ENCODE measurements at regions not wholly inside any gene's neighbourhood (a gene's known extent, or its start where the extent isn't known, plus 50 kb on each side); places are given as distances from the start of the nearest gene placed in this dataset.
"Not testable (repeated sequence)": the region's sequence is repeated elsewhere in the genome, so short reads cannot be mapped to it uniquely, and the experiment has no call there.

DNA sequence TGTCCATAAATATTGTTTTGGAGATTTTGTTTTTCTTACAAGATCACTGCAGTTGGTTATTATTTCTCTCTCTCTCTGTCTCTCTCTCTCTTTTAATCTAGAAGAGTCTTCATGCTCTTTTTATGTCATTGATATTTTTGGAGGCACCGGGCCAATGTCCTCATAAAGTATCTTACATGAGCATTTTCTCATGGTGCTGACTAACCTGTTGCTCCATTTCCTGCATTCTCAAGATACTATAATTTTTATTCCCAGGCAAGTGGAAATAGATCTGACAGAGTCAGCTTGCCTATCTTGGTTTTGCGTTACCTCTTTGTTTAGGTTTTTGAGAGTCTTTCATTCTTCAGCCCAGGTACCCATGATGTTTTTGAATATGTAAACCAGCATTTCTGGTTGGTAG, 938.8 kb upstream of the FBXO33 start:
- DNase-seq: no peak

DNA sequence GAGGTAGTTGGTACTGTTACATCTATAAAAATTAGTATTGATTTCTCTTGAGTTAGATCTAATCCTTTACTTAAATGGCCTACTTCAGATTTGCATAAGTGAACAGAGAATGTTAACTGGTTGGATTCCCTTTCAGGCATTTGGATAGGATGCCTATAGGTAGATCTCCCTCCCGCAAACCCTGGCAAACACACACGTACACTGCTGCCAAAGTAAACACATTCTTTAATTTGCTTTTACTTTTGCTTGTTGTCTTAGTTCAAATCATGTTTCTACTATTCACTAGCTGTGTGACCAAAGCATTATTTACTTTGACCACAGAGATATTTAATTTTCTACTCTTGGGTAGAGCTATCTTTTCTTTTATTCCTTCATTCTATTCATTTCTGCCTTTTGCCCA, 936.1 kb upstream of the FBXO33 start:
- DNase-seq: no peak

DNA sequence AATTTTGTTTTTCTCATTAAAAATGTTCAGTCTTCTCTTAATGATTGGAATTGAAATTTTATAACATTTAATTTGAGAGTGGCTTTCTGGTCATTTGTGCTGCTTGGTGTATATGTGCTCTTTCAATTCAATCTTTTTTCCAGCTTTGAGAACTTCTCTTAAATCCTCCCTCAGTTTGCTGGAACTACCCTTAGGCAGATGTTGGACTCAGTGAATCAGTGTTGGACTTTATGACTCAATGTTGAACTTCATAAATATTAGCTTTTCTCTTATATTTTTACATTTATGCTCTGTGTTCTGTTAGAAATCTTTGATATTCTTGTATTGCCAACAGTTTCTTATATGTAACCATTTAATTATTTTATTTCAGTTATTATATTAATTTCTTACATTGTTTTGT, 935.5 kb upstream of the FBXO33 start:
- DNase-seq: no peak

DNA sequence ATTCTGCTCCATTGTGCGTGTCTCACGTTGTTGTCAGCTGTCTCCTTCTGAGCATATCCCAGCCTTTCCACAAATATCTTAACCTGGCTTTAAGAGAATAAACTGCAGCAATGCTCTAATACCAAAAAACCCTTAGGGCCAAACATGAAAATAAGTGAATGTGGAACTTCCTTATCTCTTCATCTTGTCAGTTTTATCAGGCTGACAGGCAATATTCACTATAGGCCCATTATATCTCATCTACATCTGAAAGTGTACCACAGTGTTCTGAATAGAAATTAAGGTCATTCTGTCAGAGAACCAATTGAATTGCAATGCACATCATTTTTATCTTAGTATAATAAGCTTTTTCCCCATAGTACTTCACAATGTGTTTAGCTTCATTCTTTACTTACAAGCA, 933.1 kb upstream of the FBXO33 start:
- no peak for DNase-seq

DNA sequence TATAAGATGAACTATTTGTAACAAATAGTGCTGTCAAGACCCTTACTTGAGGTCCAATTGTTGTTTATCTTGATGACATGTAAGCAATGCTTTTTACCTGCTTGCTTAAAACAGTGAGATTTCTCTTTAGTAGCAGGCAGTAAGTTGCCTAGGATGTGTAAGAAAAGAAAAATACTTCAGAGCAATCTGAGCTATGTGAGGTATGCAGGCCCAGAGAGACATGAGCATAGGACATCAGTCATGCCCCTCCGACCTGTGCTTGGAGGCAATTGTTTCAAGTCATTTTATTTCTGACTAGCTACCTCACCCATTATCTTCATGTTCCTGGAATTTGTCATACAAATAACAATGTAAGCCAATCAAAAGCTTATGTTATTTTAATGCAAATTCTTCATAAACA, 930.6 kb upstream of the FBXO33 start:
- no peak for DNase-seq

DNA sequence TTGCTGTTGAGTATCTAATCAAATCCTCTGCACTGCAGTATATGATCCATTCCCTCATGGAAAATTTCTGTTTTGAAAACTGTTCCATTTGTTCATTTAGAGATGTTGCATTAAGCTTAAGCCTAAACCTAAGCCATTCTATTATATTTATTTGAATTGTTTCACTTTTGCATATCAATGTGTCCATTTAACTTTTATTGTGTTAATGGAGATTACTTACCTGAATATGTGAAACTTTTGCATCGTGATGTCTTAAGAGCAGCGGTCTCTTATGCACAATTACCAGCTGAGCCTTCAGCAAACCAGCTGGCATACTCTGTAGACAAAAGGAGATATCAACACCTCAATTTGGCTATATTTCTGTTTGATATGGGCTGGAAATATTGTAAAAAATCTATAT, 922.5 kb upstream of the FBXO33 start:
- DNase-seq: no peak

DNA sequence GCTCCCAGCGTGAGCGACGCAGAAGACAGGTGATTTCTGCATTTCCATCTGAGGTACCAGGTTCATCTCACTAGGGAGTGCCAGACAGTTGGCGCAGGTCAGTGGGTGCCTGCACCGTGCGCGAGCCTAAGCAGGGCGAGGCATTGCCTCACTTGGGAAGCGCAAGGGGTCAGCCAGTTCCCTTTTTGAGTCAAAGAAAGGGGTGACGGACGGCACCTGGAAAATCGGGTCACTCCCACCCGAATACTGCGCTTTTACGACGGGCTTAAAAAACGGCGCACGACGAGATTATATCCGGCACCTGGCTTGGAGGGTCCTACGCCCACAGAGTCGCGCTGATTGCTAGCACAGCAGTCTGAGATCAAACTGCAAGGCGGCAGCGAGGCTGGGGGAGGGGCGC, 915.9 kb upstream of the FBXO33 start:
- DNase-seq: not testable (repeated sequence)

DNA sequence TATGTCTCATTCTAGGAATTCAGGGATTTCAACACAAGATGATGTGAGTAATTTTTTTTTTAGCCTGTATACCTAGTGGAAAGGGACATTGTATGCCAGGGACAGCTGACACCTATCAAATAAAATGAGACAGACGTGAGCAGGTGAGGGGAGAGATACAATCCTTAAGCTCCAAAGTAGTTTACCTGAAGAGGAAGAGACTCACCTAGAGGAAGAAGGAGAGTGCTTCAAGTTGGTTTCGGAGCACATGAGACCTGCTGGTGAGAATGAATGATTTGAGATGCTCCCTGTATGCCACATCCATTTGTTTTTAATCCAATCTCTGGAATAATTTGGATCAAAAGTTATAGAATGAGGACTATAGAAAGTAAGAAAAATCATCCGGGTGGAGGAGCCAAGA, 915.4 kb upstream of the FBXO33 start:
- DNase-seq: no peak

DNA sequence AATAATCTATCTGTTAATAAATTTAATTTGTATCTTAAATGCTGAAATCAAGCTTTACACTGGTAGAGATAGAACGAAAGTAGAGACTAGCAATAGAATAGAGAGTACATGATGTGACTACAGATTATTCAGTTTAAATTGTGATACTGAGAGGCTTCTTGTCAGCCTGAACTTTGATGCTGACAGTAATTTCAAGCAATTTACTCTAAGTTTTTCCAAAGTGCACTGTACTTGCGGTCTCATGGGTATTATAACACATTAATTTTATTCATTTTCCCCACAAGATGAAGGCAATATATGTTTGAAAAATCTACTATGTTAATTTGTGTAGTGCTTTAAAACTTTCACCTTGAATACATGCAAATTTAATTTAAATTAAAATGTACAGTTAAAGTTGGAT, 914.0 kb upstream of the FBXO33 start:
- no peak for DNase-seq

DNA sequence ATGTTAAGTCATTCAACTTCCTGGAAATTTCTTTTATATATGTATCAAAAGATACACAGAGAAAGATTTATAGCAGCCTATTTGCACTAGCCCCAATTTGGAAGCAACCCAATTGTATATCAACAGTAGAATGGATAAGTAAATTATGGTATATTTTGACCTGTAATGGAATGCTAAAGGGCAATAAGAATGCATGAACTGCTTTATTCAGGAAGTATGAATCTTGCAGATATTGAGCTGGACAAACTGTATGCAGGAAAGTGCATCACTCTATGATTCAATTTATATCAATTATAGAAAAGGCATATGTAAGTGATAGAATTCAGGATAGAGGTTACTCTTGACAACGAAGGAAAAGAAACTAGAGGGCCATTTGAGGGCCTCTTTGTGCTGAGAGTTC, 913.1 kb upstream of the FBXO33 start:
- no peak for DNase-seq

DNA sequence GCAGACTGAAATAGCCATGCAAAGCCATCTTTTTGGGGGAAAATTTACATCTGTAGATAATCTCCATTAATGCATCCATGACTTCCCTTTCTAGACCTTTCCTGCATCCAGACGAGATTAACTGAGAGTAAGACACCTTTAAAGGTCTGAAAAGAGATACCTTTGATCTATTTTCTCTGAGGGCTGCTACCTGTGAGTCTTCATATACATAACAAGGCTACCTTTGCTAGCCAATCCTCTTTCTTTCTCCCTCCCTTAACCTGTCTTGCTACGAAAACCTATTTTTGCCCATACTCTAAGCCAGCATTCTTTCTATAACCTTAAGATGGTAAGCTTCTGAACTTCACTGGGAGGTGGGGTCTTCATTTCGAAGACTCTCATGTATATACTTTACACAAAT, 908.5 kb upstream of the FBXO33 start:
- no peak for DNase-seq

DNA sequence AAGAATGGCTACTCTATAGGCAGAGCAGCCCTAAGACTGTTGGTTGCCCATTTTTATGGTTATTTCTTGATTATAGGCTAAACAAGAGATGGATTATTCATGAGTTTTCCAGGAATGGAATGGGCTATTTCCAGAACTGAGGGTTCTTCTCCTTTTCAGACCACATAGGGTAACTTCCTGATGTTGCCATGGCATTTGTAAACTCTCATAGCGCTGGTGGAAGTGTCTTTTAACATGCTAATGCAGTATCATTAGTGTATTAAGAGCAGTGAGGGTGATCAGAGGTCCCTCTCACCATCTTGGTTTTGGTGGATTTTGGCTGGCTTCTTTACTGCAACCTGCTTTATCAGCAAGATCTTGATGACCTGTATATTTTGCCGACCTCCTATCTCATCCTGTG, 904.6 kb upstream of the FBXO33 start:
- no peak for DNase-seq

DNA sequence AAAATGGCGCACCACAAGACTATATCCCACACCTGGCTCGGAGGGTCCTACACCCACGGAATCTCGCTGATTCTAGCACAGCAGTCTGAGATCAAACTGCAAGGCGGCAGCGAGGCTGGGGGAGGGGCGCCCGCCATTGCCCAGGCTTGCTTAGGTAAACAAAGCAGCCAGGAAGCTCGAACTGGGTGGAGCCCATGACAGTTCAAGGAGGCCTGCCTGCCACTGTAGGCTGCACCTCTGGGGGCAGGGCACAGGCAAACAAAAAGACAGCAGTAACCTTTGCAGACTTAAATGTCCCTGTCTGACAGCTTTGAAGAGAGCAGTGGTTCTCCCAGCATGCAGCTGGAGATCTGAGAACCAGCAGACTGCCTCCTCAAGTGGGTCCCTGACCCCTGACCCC, 894.3 kb upstream of the FBXO33 start:
- DNase-seq: not testable (repeated sequence)

DNA sequence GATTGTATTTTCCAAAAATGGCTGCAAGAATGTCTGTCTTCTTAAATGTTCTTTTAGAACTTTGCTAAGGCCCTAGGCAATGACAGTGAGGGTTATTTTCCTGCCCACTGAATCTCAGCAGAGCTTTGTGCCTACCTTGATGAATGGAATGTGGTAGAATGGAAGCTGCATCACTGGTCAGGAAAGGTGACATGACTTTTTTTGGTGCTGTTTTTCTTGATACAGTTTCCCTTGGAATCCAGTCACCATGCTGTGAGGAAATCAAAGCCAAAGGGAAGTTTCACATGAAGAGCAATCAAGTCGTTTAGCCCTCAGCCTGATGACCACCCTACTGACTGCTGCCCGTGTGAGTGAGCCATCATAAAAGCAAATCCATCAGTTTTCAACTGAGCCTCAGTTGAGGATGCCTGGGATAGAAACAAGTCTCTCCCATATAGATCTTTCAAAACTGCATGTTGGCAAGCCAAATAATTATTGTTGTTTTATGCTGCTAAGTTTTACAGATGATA, 886.0 kb upstream of the FBXO33 start:
- no peak for DNase-seq

DNA sequence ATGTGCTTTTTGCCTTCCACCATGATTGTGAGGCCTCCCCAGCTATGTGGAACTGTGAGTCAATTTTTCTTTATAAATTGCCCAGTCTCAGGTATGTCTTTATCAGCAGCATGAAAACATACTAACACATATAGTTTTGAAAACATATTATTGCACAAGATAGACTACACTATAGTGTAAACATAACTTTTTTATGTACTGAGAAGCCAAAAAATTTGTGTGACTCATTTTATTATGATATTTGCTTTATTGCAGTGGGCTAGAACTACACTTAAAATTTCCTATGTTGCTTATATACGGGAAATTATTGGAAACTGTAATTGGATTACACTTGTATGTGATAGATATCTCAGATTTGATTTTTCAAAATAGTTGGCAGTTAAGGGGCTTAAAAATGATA, 885.5 kb upstream of the FBXO33 start:
- no peak for DNase-seq

DNA sequence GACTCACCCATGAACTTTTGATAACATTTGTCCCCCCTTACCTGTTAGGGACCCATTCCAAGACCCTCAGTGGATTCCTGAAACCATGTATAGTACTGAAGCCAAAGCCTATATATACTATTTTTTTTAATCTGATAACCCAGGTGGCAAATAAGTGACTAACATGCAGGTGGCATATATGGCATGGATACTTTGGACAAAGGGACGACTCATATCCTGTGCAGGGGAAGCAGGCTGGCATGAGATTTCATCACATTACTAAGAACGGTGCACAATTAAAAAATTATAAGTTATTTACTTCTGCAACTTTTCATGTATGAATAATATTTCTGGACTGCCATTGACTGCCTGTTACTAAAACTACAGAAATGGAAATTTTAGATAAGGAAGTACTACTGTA, 880.1 kb upstream of the FBXO33 start:
- DNase-seq: no peak

DNA sequence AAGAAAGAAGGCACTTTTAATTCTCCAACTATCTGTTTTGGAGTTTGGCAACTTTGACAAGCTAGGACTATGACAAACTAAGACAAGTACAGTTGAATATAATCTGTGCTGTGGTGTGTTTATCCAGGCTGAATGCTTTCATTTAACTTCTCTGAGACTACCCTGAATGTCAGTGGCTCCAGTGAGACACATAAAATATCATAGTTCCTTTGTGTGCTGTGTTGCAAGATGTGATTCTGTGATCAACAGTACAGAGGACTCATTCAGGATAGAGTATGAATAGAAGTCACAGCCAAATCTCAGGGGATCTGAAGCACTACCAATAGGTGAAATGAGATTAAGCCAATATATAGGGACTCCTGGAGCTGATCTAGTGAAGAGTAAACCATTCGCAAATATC, 876.9 kb upstream of the FBXO33 start:
- DNase-seq: no peak

DNA sequence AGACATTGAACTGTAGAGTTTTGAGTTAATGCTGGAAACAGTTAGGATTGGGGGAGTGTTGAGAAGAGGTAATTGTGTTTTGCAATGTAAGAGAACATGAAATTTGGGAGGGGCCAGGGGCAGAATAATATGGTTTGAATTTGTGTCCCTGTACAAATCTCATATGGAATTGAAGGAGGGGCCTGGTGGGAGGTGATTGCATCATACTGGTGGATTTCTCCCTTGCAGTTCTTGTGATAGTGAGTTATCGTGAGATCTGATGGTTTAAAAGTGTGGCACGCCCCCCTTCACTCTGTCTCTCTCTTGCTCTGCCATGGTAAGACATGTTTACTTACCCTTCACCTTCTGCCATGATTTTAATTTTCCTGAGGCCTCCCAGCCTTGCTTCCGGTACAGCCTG, 876.0 kb upstream of the FBXO33 start:
- no peak for DNase-seq

DNA sequence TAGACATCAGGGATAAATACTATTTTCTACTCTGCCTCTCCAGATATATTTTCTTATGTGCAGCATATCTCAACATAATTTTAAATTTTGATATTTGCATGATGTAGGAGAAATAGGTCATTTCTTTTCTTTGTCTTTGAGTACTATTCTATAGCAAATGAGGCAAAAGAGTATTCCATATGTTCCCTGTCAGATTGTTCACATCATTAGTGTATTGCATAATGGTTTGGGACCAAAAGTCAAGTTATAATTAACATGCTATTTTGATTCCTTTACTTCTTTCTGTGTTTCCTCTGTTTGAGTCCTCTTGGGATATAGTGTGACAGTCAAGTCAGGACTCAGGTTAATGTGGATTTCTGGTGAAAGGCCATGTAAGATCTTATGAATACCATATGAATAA, 864.6 kb upstream of the FBXO33 start:
- no peak for DNase-seq

DNA sequence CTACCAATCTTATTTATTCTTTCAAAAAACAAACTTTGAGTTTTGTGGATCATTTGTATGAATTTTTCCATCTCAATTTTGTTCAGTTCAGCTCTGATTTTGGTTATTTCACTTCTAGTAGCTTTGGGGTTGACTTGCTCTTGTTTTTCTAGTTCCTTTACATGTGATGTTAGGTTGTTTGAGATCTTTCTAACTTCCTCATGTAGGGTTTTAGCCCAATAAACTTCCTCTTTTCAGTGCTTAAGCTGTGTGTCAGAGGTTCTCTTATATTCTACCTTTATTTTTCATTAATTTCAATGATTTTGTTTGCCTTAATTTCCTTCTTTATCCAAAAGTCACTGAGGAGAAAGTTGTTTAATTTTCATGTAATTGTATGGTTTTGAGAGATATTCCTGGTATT, 860.4 kb upstream of the FBXO33 start:
- no peak for DNase-seq

DNA sequence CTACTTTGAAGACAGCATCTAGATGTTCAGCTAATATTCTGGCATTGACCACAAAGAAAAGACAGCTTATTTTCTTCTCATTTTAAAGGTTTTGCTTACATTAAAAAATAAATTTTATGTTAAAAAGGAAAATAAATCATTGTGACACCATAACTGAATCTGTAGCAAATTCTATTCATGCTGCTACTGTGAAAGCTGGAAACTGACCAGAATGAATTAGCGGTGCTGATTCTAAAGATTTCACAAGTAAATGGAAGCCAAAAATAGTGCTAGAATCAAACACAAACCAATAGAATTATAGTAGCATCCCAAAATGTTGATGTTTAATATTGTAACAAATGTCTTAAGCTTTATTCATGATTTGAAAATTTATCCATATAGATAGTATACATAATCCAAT, 850.0 kb upstream of the FBXO33 start:
- no peak for DNase-seq

DNA sequence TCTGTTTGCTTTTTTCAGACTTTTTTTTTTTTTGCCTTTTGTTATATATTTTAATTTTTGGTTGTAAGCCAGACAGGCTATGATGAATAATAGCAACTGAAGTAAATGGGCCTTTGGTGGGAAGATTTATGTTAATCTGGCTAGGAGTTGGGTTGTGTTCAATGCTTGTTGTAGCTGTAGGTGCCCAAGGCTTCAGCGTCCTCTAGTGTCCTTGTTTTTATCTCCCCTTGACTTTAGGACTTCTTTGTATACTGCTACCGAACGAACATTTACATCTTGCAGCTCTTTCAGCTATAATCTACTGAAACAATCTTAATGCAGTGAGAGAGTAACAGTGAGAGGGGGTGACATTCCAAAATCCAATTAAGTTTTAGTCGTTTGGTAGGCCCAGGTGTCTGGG, 848.4 kb upstream of the FBXO33 start:
- DNase-seq: no peak

DNA sequence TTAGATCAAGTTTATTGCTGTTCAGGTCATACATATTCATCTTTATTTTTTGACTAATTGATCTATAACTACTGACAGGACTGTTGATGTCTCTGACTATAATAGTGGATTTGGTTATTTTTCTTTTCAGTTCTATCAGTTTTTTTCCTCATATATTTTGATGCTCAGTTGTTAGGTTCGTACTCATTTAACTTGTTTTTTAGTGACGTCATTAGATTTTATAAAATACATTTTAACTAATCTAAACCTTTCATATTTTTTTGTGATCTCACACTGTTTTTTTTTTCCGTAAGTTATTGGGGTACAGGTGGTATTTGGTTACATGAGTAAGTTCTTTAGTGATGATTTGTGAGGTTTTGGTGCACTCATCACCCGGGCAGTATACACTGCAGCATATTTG, 841.2 kb upstream of the FBXO33 start:
- DNase-seq: no peak

DNA sequence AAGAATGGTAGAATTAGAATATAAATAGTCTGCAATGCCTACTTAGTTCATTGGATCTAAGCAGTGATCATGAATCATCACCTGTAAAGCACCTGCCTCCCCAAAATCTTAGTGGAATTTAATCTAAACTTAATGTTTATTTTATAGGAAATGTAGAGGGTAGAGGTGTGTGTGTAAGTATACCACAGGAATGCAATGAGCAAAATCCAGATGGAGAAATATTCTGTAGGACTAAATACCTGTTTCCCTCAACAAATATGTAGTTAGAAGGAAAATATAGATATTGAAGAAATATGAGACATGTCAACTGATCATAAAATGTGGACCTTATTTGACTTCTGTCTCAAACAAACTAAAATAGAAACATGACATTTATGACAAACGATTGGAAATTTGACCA, 839.2 kb upstream of the FBXO33 start:
- DNase-seq: no peak

DNA sequence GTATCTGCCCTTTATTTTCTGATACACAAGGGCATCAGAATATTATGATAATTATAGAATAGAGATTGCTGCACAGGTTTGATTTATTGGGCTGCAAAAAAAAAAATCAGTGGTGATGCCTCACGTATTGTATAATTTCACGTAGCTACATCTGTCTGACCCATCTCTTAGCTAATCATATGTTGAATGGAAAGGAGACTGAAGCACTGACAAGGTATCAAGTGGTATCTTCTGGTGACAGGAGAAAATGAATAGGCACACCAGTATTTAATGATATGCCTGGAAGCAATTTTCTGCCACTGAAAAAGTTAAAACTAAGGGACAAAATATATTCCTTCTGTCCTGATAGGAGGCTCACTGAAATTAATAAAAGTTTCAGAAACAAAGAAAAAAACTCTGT, 837.2 kb upstream of the FBXO33 start:
- no peak for DNase-seq
